ENCODE measurements at regions not wholly inside any gene's neighbourhood (a gene's known extent, or its start where the extent isn't known, plus 50 kb on each side); places are given as distances from the start of the nearest gene placed in this dataset.
A peak's percentile ranks its signal among the peaks of the same experiment; 100 is the strongest.
"Not testable (repeated sequence)": the region's sequence is repeated elsewhere in the genome, so short reads cannot be mapped to it uniquely, and the experiment has no call there.

DNA sequence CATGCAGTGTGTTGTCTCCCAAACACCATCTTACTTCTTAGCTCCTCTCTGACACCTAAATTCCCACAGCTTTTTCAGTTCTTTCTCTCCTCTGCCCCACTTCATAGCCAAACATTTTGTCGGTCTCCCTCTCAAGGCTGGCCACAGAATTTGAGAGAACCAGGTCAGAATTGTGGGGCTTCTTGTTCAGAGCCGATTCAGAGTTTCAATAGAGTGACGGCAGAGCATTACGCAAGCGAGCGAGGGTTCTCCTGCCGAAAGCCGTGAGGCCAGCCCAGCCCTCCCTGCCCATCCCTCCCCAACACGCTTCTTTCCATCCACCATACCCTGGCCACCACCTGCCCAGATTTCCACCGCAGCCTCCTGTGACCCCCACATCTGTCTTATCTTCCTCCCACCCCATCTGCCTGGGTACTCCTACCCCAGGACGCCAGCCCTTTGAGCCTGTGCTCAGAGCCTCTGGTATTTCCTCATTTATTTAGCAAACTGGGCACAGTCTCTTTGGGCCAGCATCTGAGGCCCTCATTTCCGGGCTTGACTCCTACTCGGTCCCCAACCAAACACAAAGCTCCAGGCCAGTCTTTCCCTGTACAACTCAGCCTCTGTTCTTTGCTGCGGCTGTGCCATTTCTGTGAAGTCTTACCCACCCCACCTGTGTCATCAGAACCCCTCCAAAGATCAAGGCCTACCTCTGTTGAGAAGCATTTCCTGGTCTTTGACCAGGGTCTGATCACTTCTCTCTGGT, 70.0 kb upstream of the MAP4K4 start (continued):
- TF ChIP-seq SIN3A (conservative IDR thresholded peaks at IDR 0.05 in 1 of 2, IDR thresholded peaks at IDR 0.05 in 1 of 2; ENCODE audit: low read depth in 1 of 2, low read length in 2 of 2) (no peak), SIRT6 (IDR thresholded peaks at IDR 0.05; ENCODE audit: low read length) (no peak), EP300 (IDR thresholded peaks at IDR 0.05; ENCODE audit: borderline replicate concordance in 1 of 2, low read depth in 2 of 2, low read length in 2 of 2) (no peak)

DNA sequence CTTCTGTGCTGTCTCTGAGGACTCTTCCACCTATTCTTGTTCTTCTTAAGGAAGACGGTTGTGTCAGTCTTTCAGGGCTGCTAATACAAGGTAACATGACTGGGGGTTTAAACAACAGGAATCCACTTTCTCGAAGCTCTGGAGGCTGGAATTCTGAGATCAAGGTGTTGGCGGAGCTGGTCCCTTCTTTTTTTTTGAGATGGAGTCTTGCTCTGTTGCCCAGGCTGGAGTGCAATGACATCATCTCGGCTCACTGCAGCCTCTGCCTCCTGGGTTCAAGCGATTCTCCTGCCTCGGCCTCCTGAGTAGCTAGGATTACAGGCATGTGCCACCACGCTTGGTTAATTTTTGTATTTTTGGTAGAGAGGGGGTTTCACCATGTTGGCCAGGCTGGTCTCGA, 71.7 kb upstream of the MAP4K4 start:
- CTCF ChIA-PET (ENCODE audit: partially characterized antibody), result interaction anchor here (0.8 to 1.7 kb wide), 3 partner anchors 9 to 207 kb away, joined by 3 to 5 read pairs (median 3); no protein-coding TSS in a partner anchor
- H3K9ac ChIP-seq (replicated peaks in 1 of 4; ENCODE audit: extremely low read depth in 1 of 4, low read depth in 3 of 4, low read length in 3 of 4); H3K4ac ChIP-seq (replicated peaks; ENCODE audit: insufficient read length, low read depth, low read length); H3K36me3 ChIP-seq (ENCODE audit: control insufficient read depth in 2 of 4, insufficient read depth in 4 of 4, low read length in 3 of 4); H3K79me1 ChIP-seq (ENCODE audit: low read depth, low read length); DNase-seq (ENCODE audit: low read depth in 1 of 2, low spot score in 2 of 2); H4K91ac ChIP-seq (replicated peaks; ENCODE audit: insufficient read length, low read length); H2AK5ac ChIP-seq (ENCODE audit: low read depth, low read length); H3K4me2 ChIP-seq (ENCODE audit: insufficient read depth in 1 of 2, low read depth in 2 of 2, low read length in 2 of 2); H4K5ac ChIP-seq (ENCODE audit: insufficient read length, low read depth, low read length); H2BK5ac ChIP-seq (ENCODE audit: low read depth, low read length); H4K8ac ChIP-seq (ENCODE audit: extremely low read depth, insufficient read depth, low read length); FAIRE-seq; H2BK15ac ChIP-seq (ENCODE audit: low read length); H3K23me2 ChIP-seq (ENCODE audit: low read depth, low read length); H3K4me3 ChIP-seq (ENCODE audit: extremely low read depth in 1 of 4, insufficient read depth in 2 of 4, low read depth in 3 of 4, low read length in 4 of 4); H3K9me3 ChIP-seq (ENCODE audit: insufficient read depth in 2 of 2, low read depth in 1 of 2, low read length in 1 of 2); H3K23ac ChIP-seq (ENCODE audit: insufficient read length); H3K56ac ChIP-seq (replicated peaks; ENCODE audit: insufficient read length, low read depth, low read length); H3K14ac ChIP-seq (ENCODE audit: insufficient read length); H2BK120ac ChIP-seq (replicated peaks; ENCODE audit: low read depth, low read length); POLR2A ChIA-PET (ENCODE audit: partially characterized antibody); H3K79me2 ChIP-seq (ENCODE audit: control insufficient read depth in 1 of 2, insufficient read depth in 2 of 2, low read length in 2 of 2); H3K18ac ChIP-seq (ENCODE audit: extremely low read depth, low read length); H2AFZ ChIP-seq (ENCODE audit: low read length); H4K20me1 ChIP-seq (replicated peaks in 1 of 2; ENCODE audit: control insufficient read depth in 1 of 2, insufficient read depth in 2 of 2, low read length in 2 of 2); H3K4me1 ChIP-seq (replicated peaks in 1 of 4; ENCODE audit: control insufficient read depth in 3 of 4, insufficient read depth in 4 of 4, low read length in 3 of 4); H3K27me3 ChIP-seq (replicated peaks in 1 of 4; ENCODE audit: control insufficient read depth in 3 of 4, extremely low read depth in 1 of 4, insufficient read depth in 3 of 4, low read length in 3 of 4); H2BK12ac ChIP-seq (ENCODE audit: low read depth, low read length); H3K27ac ChIP-seq (ENCODE audit: low read depth, low read length): not testable (repeated sequence)
- 93% methylated on average over 8 of the region's 8 CpGs; no CpG with 5 or more reads in 1 of the 2 experiments for WGBS, 2 experiments (ENCODE audit: extremely low coverage in 1 of 2, insufficient coverage in 1 of 2, insufficient read length in 1 of 2, insufficient replicate concordance in 2 of 2, low coverage in 1 of 2, low lambda C conversion rate in 2 of 2, missing lambda C conversion rate in 1 of 2)
- 0 out of 2 replicates have a peak overlapping the region, but pooled peaks have one; percentile 34 for H2BK20ac ChIP-seq (ENCODE audit: low read length)

Measured in H1 (cell line).